AG10803 (cell line): ENCODE measurements at regions not wholly inside any gene's neighbourhood (a gene's known extent, or its start where the extent isn't known, plus 50 kb on each side); places are given as distances from the start of the nearest gene placed in this dataset.

Source experiments
- DNase-seq: peaks from one replicate; pipeline ENCODE4 v3.0.0; 2010; ENCODE audit warnings: low read depth
- H3K4me3 ChIP-seq: 2 replicates; pipeline ENCODE4 v1.5.1; 2011; ENCODE audit warnings: mild to moderate bottlenecking, low read length, control low read depth
- TF ChIP-seq, protein P1 (sequence below): conservative IDR thresholded peaks from 2 replicates; pipeline ENCODE4 v1.5.1; 2011; ENCODE audit warnings: mild to moderate bottlenecking, low read length, control low read depth, inconsistent platforms

DNA sequence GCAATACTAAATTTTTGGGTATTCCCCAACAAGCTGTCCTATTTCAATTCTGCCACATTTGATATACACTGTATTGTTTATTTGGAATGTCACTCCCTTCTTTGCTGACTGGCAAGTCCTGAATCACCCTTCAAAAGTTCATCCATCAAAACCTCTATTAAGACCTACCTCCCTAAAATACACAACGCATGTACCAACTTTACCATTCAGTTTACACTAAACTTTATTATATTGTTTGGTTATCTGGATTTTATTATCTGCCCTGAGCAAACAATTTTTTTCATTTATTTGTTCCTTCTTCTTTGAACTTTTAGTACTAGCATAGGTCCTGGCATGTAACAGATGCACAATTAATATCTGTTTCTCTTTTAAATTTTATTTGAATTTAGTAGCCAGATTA lies 958.2 kb upstream of the ADGRB3 start:
- no peak for DNase-seq
- H3K4me3 ChIP-seq = no peak overlapping the region
- TF ChIP-seq, protein P1, sequence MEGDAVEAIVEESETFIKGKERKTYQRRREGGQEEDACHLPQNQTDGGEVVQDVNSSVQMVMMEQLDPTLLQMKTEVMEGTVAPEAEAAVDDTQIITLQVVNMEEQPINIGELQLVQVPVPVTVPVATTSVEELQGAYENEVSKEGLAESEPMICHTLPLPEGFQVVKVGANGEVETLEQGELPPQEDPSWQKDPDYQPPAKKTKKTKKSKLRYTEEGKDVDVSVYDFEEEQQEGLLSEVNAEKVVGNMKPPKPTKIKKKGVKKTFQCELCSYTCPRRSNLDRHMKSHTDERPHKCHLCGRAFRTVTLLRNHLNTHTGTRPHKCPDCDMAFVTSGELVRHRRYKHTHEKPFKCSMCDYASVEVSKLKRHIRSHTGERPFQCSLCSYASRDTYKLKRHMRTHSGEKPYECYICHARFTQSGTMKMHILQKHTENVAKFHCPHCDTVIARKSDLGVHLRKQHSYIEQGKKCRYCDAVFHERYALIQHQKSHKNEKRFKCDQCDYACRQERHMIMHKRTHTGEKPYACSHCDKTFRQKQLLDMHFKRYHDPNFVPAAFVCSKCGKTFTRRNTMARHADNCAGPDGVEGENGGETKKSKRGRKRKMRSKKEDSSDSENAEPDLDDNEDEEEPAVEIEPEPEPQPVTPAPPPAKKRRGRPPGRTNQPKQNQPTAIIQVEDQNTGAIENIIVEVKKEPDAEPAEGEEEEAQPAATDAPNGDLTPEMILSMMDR = no peak

DNA sequence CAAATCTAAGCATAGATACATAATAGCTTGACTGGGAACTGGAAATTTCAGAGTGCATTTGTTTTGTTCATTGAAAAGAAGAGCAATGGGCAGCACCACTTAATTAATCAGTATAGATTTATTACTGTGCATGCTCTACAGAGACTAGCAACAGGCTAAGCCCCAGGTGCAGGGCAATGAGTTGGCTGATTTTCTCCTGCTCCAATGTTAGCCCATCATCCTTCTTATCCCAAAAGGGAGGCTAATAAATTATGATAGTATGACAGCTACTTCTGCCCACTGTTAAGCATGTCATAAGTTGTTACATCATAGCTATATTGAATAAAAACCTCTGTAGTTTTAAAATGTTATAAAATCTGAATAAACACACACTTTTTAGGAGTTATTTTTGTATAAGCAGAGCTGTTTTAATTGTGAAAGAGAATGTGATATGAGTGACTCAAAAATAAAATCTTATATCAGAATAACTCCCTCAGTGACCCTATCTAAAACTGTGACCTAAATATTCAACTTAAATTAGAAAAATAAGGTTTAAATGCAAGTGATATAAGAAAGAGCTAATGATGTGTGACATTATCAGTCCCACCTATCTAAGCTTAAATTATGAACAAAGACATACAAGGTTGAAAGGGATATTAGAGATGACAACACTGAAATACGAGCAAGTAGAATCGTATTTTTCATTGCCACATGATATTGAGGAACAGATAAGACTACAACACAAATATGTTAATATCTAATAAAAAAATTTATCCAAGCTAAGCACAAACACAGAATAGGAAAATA lies 967.3 kb upstream of the ADGRB3 start:
- no peak for DNase-seq
- TF ChIP-seq, protein P1 = no peak
- no peak overlapping the region for H3K4me3 ChIP-seq

DNA sequence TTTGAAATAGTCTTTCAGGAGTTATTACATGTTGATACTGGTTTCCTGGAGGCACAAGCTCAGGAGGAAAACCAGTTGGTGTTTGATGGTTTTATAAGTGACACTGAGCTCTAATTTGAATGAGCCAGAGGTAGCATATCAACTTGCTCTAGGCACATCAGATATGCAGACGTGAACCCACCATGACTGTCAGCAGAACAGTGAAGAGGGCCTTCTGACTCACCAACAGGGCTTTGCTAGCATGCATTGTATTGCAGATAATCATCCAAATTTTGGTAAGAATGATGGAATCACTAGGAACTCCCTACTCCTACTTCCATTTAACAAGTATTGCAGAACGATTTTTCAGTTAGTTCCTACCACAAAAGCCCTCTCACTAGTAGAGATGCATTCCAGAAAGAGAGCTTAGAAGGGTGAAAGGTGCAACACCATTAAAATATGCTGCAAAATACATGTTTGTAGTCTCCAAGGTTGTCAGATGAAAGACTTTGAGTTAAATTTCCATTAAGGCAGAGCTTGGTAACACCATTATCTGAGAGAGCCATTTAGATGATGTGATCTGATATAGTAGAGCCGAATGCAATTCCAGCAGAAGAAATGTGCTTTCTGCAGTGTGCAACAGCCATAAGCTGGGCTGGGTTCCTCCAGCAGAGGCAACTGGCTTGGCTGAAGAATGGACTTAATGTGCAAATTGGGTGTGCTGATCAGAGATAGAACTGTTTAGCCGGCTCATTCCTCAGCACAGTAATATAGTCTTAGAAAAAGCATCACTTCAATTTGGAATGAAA lies 968.7 kb upstream of the ADGRB3 start:
- TF ChIP-seq, protein P1 = no peak
- no peak overlapping the region for H3K4me3 ChIP-seq
- no peak for DNase-seq

DNA sequence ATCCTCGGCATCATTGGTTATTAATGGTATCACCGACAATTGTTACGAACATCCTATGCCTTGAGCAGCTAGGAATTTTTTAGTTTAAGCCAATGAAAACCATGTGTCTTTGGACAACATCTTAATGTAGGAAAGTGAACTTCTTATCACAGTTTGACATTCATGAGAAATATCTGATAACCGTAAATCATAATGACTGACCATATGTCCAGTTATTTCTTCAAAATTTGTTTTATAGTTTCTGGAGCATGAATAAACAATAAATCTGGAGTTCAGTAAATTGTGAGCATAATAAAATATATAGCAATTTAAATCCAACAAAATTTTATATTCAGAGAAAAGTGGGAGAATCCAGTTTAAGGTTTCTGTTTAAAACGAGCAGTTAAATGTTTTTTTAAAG lies 970.1 kb upstream of the ADGRB3 start:
- TF ChIP-seq, protein P1 = no peak
- DNase-seq = no peak
- no peak overlapping the region for H3K4me3 ChIP-seq

DNA sequence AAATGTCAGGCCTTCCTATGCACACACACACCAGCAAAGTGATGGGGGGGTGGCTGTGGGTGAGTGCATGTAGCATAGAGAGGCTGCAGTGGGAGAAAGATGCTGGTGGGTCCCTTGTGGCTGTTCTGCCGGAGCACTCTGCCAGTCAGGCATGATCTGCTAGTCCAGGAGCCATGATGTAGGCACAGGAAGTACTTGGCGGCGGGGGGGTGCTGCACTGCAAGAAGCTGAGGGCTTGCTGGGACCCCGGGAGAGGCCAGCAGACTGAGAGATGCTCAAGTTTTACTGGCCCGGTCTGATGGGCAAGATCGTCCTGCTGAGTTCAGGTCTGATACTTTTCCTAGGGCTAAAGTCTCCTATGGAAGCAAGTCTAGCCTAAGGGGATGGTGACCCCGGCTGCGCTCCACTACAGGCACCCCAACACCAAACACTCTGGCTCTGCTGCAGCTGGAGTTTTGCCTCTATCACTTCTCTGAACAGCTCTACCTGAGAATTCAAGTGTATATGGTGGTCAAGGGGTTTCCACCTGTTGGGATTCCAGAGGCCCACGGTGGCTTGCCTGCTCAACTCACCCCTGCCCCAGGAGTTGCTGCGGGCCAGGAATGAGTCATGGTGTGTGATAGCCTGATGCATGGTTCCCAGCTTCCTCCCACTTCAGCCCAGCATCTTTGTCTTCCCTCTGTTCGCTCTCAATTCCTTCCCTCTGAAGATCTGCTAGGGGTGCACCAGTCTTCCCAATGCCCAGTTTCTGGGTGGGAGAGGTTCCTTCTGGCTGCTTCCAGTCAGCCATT lies 971.8 kb upstream of the ADGRB3 start:
- TF ChIP-seq, protein P1 = no peak
- no peak for DNase-seq
- H3K4me3 ChIP-seq = no peak overlapping the region

DNA sequence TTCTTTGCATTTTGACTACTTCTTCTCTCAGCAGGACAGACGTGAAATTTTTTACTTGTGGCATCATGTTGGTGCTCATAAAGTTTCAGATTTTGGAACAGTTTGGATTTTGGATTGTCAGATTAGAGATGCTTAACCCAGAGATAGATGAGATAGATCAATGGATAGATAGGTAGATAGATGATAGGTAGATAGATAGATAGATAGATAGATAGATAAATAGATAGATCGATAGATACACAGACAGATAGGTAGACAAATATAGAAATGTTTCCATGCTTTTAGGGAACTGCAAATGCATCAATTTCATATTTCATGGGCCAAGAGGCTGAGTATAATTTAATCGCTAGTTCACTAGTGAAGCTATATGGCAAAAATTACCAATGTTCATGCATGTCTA lies 981.5 kb upstream of the ADGRB3 start:
- H3K4me3 ChIP-seq = no peak overlapping the region
- TF ChIP-seq, protein P1 = no peak
- no peak for DNase-seq
